GM21423 (cell line): ENCODE measurements at regions not wholly inside any gene's neighbourhood (a gene's known extent, or its start where the extent isn't known, plus 50 kb on each side); places are given as distances from the start of the nearest gene placed in this dataset.

ENCODE experiments used
- ATAC-seq: cut with Tn5 transposase; IDR thresholded peaks from one replicate; pipeline ENCODE4 v1.9.1; 2021; ENCODE audit warnings: mild to moderate bottlenecking, moderate library complexity; ENCODE audit not compliant: unreplicated experiment

DNA sequence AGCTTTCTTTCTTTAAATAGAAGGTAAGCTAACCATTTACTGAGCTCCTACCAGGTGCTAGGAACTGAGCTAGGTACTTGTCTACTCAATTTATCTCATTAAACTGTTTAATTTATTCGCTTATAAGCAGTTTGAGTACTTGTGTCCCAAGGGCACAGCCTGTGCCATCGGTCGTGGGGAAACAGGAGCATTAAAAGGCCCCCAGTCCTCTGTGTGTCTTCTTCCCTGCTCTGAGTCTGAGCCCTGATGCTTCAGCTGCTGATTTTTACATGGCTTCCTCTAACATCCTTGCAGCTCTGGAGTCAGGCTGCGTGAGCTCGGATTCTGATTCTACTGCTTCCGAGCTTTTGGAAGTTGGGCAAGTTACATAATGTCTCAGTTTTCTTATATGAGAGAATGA lies 239.5 kb downstream of the EDEM1 start:
- ATAC-seq: no peak

DNA sequence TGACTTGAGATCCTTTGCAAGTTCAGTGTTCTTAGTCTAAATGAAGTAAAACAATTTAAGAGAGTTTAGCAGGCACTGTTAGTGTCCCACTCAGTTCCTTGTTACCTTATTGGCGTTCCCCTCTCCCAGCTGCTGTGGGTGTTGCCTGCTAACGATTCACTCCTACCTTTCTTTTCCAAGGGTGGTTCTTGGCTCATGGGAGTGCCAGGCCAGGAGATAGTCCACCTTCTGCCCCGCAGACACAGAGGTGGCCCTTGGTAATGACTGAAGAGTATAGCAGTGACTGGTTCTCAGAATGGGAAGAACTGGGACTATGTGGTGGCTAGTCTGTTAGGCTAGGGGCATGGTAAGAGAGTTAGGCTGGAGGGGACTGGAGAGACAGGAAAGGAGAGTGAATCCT lies 240.4 kb downstream of the EDEM1 start:
- no peak for ATAC-seq

GRCh38 chr3:5428607-5429516 lies 241.4 kb downstream of the EDEM1 start:
- peak; percentile 84 for ATAC-seq

DNA sequence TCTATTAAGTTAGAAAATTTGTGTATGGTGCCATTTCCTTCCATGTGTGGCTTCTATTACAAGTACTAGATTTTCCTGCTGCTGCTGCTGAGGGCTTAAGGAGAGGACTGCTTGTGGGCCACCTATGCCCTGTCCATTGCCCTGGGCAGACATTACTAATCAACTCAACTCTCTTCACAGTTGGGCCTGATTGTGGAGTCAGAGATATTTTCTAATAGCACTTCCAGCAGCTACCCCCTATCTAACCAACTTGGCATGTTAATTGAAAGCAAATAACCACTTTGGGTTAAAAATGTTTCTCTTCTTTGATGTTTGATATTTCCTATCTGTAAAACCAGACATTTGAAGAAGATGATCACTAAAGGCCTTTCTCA lies 242.0 kb downstream of the EDEM1 start:
- no peak for ATAC-seq

DNA sequence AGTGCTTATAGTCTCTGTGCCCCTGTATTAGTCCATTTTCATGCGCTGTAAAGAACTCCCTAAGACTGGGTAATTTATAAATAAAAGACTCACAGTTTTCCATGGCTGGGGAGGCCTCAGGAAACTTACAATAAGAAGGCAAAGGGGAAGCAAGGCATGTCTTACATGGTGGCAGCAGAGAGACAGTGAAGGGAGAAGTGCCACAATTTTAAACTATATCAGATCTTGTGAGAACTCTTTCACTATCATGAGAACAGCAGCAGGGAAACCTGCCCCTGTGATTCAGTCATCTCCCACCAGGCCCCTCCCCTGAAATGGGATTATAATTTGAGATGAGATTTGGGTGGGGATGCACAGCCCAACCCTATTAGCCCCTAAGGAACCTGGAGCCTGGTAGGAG lies 243.2 kb downstream of the EDEM1 start:
- ATAC-seq: no peak

DNA sequence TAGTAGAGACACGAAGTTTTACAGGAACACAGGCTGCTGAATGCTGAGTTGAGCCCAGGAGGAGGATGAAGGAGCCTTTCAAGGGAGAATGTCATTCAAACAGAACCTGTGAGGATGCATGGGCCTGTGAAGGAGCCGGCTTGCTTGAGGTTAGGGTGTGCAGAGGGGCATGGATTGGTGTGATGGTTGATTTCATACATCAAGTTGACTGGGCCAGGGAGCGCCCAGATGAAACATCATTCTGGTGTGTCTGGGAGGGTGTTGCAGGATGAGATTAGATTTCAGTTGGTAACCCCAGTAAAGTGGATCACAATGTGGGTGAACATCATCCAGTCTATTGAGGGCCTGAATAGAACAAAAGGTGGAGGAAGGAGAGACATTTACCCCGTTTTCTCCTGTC lies 243.6 kb downstream of the EDEM1 start:
- no peak for ATAC-seq

DNA sequence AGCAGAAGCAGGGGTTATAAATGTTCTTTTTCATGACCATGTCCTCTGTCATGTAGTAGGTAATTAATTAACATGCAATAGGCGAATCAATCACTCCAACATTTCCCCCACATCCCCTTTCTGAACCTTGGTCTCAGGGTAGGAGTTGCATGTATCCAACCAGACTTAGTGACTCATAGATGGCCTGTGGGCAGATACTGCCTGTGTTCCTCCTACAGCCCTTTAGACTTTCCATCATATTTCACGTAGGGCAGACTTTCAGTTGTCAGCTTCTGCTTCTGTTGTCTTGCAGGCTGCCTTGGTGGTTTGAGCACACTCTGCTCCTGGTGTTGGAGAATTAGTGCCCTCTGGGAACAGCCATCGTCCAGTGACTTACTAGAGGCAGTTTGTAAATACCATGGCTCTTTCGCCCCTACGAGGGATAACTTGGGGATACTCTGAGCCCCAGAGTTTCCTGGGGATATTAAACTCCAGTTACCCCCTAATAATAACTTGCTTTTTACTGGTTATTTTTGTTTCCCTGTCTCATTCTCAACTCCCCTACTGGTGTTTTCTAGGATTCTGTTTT lies 244.4 kb downstream of the EDEM1 start:
- ATAC-seq: no peak

DNA sequence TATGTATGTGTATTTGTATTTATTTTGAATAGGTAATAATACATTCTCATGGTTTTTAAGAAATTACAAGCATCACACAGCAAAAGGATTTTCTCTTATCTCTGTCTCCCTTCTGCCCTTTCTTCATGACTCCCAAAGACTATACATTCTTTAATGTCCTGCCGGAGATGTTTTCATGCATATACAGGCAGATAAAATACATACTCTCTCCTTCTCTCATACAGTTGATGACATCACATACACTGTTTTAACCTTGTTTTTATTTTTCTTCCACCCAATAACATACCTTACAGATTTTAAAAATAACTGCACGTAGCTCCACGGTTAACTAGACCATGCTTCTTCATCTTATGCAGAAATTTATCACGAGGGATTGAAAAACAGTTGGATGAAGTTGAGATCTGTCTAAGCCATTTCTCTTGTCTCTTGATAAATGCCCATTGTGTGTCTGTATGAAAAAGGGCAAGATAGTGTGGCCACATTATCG lies 249.8 kb downstream of the EDEM1 start:
- no peak for ATAC-seq

- no peak for ATAC-seq
These were observed 250.3 kb downstream of the EDEM1 start for GRCh38 chr3:5437783-5438323.

- ATAC-seq: no peak
These were observed 253.9 kb downstream of the EDEM1 start for GRCh38 chr3:5441401-5441800.

- ATAC-seq: no peak
These were observed 254.7 kb downstream of the EDEM1 start for GRCh38 chr3:5442106-5442785.

- no peak for ATAC-seq
These were observed 255.3 kb downstream of the EDEM1 start for GRCh38 chr3:5442786-5443138.

GRCh38 chr3:5444253-5444652 lies 256.7 kb downstream of the EDEM1 start:
- ATAC-seq: no peak

GRCh38 chr3:5445676-5446201 lies 258.2 kb downstream of the EDEM1 start:
- ATAC-seq: no peak

- ATAC-seq: no peak
These were observed 260.7 kb downstream of the EDEM1 start for GRCh38 chr3:5448246-5448645.

DNA sequence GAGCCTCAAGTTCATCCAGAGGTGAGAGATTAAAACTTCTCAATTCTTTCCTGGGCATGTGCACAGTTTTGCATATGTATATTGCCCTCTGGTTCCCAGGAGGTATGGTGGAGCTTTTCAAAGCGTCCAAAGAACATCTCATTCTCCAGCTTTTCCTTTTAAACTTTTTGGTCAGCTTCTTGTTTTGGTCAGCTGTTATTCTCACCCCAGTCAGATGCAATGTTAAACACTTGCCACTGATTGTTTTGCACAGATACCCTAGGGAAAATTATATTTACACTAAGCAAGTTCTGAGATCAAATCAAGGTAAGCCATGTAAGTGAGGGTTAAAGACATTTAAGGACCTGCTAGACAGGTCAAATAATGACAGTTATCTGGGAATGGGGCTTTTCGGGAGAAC lies 261.3 kb downstream of the EDEM1 start:
- no peak for ATAC-seq

DNA sequence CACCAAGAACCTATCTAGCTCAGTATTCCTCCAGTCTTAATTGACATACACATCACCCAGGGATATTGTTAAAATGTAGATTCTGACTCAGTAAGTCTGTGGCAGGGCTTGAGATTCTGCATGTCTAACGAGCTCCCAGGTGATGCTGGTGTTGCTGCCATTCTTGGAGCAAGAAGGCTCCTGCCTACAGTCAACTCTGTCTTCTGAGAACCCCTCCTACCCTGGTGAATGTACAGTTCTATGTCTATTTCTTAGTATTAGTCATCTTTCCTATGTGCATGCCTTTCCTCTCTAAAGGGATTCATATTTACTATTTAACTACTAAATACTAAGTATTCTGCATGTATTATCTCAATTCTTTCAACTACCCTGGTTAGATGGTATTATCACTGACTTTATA lies 268.7 kb downstream of the EDEM1 start:
- ATAC-seq: peak; percentile 69

- ATAC-seq: no peak
These were observed 271.0 kb downstream of the EDEM1 start for GRCh38 chr3:5458526-5458925.

GRCh38 chr3:5462086-5462485 lies 274.6 kb downstream of the EDEM1 start:
- no peak for ATAC-seq

DNA sequence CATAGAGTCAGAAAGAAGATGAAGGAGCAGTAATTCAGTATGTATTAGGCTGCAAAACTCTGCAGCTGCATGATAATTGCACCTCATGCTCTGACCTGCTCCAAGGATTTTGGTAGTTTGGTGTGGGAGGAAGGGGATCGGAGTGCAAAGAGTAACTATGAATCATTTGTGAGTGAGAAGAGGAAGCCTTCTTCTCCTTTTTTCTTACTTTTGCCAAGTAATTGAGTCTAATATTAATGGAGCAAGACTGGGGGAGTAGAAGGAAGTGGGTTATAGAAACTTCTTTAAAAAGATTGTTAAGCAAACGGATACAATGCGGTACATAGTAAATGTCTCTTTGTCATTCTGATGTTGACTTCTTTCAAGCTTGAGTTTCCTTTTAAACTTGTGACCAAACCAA lies 276.5 kb downstream of the EDEM1 start:
- ATAC-seq: no peak

DNA sequence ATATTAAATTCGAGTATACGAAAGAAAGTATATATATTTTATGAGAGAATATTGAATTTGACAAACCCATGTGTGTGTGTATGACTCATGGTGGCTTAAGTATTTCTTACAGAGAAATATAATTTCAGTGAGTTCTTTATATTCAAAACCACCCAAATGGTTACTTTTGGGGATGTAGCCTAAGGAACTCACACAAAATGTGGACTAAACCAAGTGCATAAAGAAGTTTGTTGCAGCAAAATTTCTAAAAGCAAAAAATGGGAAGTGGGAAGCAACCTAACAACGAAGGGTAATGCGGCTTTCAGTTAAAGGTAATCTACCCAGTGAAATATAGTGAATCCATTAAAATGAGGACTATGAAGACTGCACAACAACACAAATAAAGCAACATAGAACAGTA lies 277.1 kb downstream of the EDEM1 start:
- ATAC-seq: no peak
